ENCODE measurements at regions not wholly inside any gene's neighbourhood (a gene's known extent, or its start where the extent isn't known, plus 50 kb on each side); places are given as distances from the start of the nearest gene placed in this dataset.
A peak's percentile ranks its signal among the peaks of the same experiment; 100 is the strongest.

- no peak for TF ChIP-seq REST (IDR thresholded peaks at IDR 0.05)
Measured at GRCh38 chr7:19312416-19312815, 167.2 kb upstream of the FERD3L start (continued).

- no peak overlapping the region for H3K27ac ChIP-seq
- ATAC-seq = no peak
- no peak for DNase-seq (ENCODE audit: low read depth in 1 of 2, low spot score in 1 of 2)
- POLR2A ChIA-PET = no interaction called here
- H3K9me3 ChIP-seq = no peaks in the 10 kb centered on the region
- CTCF ChIA-PET = no interaction called here
- no peaks in the 10 kb centered on the region for H3K4me1 ChIP-seq
- no peak overlapping the region for H3K4me2 ChIP-seq
- 56% methylated on average over 4 of the region's 4 CpGs for WGBS (ENCODE audit: missing lambda C conversion rate)
- TF ChIP-seq JUN (IDR thresholded peaks at IDR 0.05) (no peak), MAFK (IDR thresholded peaks at IDR 0.05; ENCODE audit: partially characterized antibody) (peak; percentile 96), NFE2L2 (conservative IDR thresholded peaks at IDR 0.05; ENCODE audit: low read length) (peak; percentile 46; the same call in 1 of the 2 replicates)
- no peak overlapping the region for H3K4me3 ChIP-seq
- no peak for FAIRE-seq
Measured at GRCh38 chr7:19307554-19307953, 162.3 kb upstream of the FERD3L start.

GRCh38 chr7:19305698-19306097 lies 160.5 kb upstream of the FERD3L start:
- H3K27ac ChIP-seq = no peak overlapping the region
- H3K4me1 ChIP-seq = no peaks in the 10 kb centered on the region
- no peaks in the 10 kb centered on the region for H3K9me3 ChIP-seq
- H3K4me3 ChIP-seq = no peak overlapping the region
- FAIRE-seq (no peak), ATAC-seq (no peak), DNase-seq (ENCODE audit: low read depth in 1 of 2, low spot score in 1 of 2) (no peak)
- TF ChIP-seq HOXB13 (CRISPR knock-in tag; IDR thresholded peaks at IDR 0.05; ENCODE audit: low read depth) = no peak
- TF ChIP-seq RFX5 (IDR thresholded peaks at IDR 0.05) = no peak
- no peak for TF ChIP-seq CHD2 (IDR thresholded peaks at IDR 0.05; ENCODE audit: low read length, partially characterized antibody)
- TF ChIP-seq E2F6 (IDR thresholded peaks at IDR 0.05; ENCODE audit: borderline replicate concordance, low read depth) = no peak
- TF ChIP-seq SREBF2 (IDR thresholded peaks at IDR 0.05) = no peak
- TF ChIP-seq ZFP36 (IDR thresholded peaks at IDR 0.05; ENCODE audit: borderline replicate concordance, partially characterized antibody) = no peak
- no peak for TF ChIP-seq MAX (IDR thresholded peaks at IDR 0.05)
- no peak for TF ChIP-seq RARB (CRISPR knock-in tag; IDR thresholded peaks at IDR 0.05)
- ChIA-PET CTCF (no interaction called here), POLR2A (no interaction called here)
- H3K4me2 ChIP-seq = no peak overlapping the region
- 59% methylated on average over 2 of the region's 2 CpGs for WGBS (ENCODE audit: missing lambda C conversion rate)

GRCh38 chr7:19304086-19304485 lies 158.9 kb upstream of the FERD3L start:
- ATAC-seq (no peak), DNase-seq (ENCODE audit: low read depth in 1 of 2, low spot score in 1 of 2) (no peak), FAIRE-seq (no peak)
- WGBS (ENCODE audit: missing lambda C conversion rate) = 73% methylated on average over 4 of the region's 4 CpGs
- Histone ChIP-seq H3K4me3 (no peak overlapping the region), H3K4me1 (no peaks in the 10 kb centered on the region), H3K9me3 (no peaks in the 10 kb centered on the region), H3K4me2 (no peak overlapping the region), H3K27ac (no peak overlapping the region)
- ChIA-PET POLR2A (no interaction called here), CTCF (interaction anchor here (0.9 kb wide), 1 partner anchor 9 kb away, joined by 4 read pairs; no protein-coding TSS in a partner anchor)
- TF ChIP-seq JUN (IDR thresholded peaks at IDR 0.05) = no peak
- no peak for TF ChIP-seq NR3C1 (IDR thresholded peaks at IDR 0.05)
- no peak for TF ChIP-seq RCOR1 (IDR thresholded peaks at IDR 0.05; ENCODE audit: low read depth, low read length)
- TF ChIP-seq FOSB (CRISPR knock-in tag; IDR thresholded peaks at IDR 0.05) = no peak
- TF ChIP-seq MAZ (IDR thresholded peaks at IDR 0.05; ENCODE audit: borderline replicate concordance, low read depth, low read length) = no peak
- no peak for TF ChIP-seq EHMT2 (IDR thresholded peaks at IDR 0.05; ENCODE audit: low read depth)
- no peak for TF ChIP-seq NFE2L2 (conservative IDR thresholded peaks at IDR 0.05; ENCODE audit: low read length)
- TF ChIP-seq ZNF302 (CRISPR knock-in tag; IDR thresholded peaks at IDR 0.05) = no peak
- no peak for TF ChIP-seq HOXB13 (CRISPR knock-in tag; IDR thresholded peaks at IDR 0.05; ENCODE audit: low read depth)
- no peak for TF ChIP-seq KDM5A (IDR thresholded peaks at IDR 0.05)
- no peak for TF ChIP-seq HEYL (CRISPR knock-in tag; IDR thresholded peaks at IDR 0.05)
- no peak for TF ChIP-seq POLR2AphosphoS2 (conservative IDR thresholded peaks at IDR 0.05; ENCODE audit: low read length)
- no peak for TF ChIP-seq PHF8 (IDR thresholded peaks at IDR 0.05; ENCODE audit: borderline replicate concordance, low read depth)
- no peak for TF ChIP-seq MAX (IDR thresholded peaks at IDR 0.05)
- TF ChIP-seq MYC (IDR thresholded peaks at IDR 0.05; ENCODE audit: borderline replicate concordance, low read length) = no peak
- TF ChIP-seq CEBPB (IDR thresholded peaks at IDR 0.05) = no peak
- no peak for TF ChIP-seq RFX5 (IDR thresholded peaks at IDR 0.05)

Measured in A549 (cell line).